Fibroblast of skin of right quadriceps (primary cell): ENCODE measurements at regions not wholly inside any gene's neighbourhood (a gene's known extent, or its start where the extent isn't known, plus 50 kb on each side); places are given as distances from the start of the nearest gene placed in this dataset.

Source experiments
- DNase-seq: peaks from one replicate; pipeline ENCODE4 v3.0.0-alpha.2; 2013

DNA sequence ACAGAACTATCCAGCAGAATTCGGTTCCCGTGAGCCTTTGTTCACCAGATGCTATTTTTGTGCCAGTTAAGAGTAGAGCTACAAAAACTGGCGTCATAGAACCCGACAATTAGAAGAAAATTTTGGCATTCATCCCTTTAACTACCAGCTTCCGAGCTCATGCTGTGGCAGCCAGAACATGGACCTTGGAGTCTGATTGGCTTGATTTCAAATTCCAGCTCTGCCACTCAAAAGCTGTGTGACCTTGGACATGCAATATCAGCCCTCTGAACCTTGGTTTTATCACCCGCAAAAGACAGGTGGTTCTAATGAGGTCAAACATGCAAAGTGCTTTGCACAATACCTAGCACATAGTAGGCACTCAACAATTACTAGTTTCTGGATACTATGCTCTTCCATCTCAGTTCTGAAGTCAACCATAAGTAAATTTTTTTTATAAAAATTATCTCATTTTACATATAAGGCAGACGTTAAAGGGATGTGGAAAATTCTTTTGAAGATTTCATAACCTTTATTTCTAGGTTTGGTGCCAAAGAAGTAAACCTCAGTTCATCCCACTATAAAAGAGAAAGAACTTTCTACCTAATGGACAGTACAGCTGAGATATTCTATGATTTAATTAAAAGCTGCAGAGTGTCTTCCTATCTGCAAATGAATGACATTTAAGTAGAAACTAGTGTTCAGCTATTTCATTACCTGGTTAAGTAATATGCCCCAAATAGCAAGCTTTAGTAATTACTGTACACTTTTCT is 331.5 kb downstream of the HAPSTR1 start:
- no peak for DNase-seq

DNA sequence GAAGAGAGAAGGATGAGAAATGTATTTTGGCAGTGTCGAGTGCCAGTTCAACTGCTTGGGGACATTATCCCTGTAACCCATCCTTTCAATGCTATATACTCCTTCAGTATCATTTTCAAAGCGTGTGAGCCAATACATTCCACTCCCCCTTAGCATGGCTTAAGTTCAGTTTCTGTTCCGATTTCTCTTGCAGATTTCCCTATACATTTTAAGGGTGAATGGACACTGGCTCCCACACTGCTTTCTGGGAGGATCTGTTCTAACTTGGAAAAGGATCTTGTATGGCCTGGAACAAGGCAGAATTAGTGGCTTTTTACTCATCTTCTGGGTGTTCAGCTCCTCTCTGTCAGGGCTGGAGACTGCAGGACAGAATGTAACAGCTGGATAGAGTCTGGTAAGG is 333.8 kb downstream of the HAPSTR1 start:
- no peak for DNase-seq

DNA sequence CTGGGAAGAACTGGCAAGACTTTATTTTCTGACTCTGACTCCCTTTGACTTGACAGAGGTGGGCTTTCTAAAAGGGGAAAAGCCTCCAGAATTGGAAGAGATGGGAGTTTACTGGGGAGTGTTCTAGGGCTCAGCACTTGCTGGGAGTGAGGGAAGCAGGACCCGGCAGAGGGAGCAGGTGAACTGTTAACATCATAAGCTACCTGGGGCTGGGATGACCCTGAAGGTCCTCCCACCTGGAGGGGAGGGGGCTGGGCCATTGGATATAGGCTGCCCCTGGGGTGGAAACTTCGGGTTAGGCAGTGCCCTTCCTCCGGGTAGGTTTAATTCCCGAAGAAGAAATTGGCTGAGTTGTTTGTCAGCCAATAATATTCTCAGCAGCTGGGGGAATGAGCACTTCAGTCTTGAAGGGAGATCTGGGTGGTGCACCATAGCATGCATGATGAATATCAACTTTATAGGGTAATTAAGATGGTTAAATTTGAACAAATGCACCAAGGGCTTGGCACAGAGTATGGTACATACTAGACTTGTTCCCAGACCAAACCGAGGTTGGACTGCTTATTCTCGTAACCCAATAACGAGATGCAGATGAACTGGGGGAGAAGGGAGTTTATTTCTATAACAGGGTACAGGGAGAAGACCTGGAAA is 337.0 kb downstream of the HAPSTR1 start:
- DNase-seq = no peak

DNA sequence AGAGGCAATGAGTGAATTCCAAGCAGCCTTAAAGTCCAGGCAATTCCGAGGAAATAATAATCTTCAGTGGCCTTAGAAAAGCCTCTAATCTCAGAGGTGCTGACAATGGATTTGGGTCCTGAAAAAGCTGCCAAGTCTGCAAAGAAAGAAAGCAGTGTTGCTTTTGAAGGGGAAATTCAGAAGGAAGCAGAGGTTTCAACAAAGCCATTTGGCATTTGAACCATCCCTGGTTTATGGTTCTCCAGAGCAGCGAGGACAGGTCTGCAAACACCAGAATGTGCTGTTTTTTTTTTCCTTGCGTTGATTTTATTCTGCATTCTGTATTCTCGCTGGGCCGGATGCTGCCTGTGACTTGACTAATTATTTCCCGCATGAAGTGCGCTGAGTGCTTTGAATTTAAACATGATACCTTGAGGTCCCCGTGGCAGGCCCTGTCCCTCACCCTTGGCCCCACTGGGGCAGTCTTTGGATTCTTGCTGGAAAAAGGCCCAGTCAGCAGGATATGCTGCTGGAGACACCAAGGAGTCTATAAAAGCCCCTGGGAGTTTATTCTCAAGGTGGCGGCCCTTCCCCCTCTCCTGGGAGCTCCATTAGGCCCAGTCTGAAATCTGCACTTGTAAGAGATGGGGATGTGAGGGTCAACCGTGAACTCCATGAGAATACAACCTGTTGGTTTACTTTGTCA is 338.3 kb downstream of the HAPSTR1 start:
- DNase-seq = no peak

DNA sequence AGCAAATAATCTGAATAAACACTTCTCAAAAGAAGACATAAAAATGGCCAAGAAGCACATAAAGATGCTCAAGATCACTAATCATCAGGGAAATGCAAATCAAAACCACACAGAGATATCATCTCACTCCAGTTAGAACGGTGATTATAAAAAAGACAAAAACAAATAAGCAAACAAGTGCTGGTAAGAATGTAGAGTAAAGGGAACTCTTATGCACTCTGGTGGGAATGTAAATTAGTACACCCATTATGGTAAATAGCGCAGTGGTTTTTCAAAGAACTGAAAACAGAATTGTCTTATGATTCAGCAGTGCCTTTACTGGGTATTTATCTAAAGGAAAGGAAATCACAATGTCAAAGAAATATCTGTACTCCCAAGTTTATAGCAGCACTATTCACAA is 343.2 kb downstream of the HAPSTR1 start:
- DNase-seq = no peak

DNA sequence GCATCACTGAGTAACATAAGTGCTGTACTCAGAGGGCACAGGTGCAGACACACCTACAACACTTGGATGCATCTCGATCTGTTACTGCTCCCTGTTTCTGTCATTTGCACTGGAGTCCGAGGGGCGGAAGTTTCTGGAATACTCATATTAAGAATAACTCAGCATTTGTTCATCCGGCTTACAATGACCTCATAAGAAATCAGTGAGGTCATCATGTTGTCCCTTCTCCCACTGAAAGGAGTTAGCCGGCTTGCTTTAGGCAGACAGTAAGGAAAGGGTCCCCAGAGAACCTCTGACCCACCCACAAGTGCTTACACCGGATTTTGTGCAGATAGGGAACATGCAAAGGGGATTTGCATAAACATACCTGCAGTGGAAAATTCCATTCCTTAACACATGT is 344.7 kb downstream of the HAPSTR1 start:
- DNase-seq = no peak

DNA sequence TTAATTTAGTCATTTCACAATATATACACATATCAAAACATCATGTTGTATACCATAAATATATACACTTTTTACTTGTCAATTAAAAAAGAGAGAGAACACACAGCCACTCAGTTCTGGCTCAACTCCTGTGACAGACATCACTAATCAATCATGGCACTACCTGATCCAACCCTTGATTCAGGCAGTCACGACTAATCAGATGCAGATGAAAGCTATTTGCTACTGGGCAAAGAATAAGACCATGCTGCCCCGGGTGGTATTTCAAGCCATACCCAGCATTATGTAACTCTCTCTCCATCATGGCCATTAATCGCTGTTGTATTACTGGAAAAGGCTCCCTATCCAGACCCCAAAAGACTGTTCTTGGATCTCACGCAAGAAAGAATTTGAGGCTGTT is 345.7 kb downstream of the HAPSTR1 start:
- no peak for DNase-seq

DNA sequence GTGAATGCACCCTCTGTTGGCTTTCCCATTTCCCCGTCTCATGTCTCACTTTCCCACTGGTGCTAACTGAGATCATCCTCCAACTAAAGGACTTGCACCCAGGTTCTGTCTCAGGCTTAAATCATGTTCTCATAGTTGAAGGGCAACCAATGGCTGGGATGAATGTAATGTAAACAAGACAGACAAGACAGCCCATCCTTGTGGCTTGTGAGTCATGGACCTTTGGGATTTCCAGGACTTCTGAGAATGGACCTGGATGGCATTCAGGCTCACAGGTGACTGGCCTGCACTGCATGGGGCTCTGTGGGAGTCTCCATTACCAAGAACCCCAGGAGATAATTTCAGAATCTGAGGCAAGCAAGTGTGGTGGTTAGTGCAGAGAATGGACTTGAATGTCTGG is 347.5 kb downstream of the HAPSTR1 start:
- no peak for DNase-seq

DNA sequence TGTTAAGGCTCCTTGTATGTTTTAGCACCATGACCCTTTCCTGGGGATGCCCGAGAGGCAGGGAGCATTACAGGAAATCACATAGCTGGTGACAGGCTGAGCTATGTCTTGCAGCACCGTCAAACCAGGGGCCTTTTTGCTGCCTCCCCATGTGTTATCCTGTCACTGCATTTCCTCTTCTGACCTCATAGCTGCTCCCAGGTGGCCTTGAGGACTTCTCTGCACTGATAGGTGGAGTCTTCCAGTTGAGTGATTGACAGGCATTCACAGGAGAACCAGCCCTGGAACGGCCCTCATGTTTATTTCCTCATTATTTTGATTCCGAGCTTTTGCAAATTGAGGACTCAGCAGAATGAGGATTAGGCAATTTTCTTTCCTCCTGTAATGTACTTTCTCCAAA is 349.6 kb downstream of the HAPSTR1 start:
- no peak for DNase-seq

DNA sequence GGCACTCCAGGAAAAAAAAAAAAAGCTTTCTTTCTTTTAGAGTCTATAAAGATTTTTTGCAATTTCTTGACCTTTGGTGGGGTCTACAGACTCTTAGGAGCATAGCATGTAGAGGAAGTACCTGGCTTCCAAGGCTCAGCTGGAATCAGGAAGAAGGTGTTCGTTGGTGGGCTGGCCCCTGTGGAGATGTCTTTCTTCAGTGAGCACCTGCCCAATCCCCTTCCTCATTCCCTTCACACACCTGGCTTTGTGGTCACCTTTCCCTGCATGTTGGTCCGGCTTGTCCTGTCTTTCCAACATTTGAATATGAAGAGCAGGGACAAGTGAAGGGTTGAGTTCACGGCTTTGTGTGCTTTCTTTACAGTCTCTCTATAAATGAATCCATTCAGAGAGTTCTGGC is 352.4 kb downstream of the HAPSTR1 start:
- no peak for DNase-seq

DNA sequence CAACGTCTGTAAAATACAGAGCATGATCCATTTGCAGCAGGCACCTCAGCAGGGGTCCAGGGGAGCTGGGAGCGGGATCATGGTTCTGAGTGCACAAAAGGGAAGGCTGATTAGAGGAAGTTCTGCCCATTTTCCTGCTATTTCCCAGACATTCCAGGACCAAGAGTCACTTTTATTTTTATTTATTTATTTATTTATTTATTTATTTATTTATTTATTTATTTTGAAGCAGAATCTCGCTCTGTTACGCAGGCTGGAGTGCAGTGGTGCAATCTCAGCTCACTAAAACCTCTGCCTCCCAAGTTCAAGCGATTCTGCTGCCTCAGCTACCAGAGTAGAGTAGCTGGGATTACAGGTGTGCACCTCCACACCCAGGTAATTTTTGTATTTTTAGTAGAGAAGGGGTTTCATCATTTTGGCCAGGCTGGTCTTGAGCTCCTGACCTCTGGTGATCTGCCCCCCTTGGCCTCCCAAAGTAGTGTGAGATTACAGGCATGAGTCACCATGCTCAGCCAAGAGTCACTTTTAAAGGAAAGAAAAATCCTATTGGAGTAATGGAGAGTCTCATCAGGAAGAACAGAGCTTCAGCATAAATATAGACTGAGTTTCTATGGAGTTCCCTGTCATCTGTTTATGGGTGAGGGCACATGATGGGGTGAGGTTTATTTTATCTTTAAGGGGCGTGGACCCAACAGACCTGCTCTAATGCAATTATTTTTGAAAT is 355.2 kb downstream of the HAPSTR1 start:
- DNase-seq = no peak

DNA sequence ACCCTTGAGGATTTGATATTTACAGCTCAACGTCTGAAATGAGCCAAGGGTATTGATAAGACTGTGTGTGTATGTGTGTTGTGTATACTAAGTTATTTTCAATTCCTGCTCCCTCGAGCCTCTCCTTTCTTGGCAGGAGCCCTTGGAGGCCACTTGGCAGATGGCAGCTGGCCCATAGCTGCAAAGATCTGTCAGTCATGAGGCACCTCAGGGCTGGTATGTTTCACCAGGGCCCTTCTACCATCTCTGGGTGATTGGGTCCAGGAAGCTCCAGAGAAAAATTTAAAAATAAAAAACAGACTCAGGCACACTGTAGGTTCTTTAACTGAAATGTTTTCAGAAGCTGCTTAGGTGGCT is 355.7 kb downstream of the HAPSTR1 start:
- no peak for DNase-seq

DNA sequence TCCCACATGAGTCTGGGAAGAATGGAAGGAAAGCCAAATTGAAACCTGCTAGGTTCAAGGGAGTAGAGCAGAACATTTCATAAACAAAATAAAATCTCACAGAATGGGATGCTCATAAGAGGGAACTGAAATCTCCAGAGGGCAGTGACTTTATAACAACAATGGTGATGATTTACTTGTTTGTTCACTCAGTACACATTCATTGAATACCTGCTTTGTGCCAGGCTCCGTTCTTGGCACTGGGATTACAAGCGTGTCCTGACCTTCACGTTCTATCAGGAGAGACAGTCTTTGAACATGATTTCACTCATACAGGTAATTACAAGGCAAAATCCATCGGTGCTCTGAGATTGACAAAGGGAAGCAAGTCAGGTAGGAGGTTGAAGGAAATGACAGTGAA is 356.3 kb downstream of the HAPSTR1 start:
- no peak for DNase-seq

DNA sequence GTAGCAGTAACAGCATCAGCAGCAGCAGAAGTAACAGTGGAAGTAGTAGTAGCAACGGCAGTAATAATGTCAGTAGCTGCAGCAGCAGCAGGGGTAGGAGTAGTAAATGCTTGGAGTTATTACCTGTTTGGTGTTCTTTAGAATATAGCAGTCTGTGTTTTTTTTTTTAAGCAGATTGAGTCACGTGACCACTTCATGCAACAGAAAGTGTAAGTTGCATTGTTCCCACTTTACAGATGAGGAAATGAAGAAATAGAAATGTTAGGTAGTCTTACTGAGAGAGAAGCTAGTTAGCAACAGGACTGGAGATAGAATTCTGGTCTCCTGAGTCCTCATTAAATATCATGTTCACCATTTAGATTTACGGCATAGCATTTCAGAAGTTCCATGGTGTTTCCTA is 358.2 kb downstream of the HAPSTR1 start:
- DNase-seq = no peak

DNA sequence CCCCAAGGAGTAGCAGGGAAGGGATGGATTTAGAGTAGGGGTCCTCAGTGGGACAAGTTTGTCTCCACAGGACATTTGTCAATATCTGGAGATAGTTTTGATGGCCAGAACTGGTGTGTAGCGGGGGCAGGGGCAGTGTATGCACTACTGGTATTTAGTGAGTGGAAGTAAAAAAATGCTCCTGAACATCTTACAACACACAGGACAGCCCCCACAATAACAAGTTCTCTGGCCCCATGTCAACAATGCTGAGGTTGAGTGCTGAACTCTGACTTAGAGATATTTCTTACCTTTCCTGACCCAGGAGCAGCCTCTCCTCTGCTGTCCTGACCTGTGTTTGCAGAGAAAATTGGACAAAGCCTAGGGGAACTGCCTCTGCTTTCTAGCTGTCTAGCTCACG is 365.8 kb downstream of the HAPSTR1 start:
- DNase-seq = no peak

DNA sequence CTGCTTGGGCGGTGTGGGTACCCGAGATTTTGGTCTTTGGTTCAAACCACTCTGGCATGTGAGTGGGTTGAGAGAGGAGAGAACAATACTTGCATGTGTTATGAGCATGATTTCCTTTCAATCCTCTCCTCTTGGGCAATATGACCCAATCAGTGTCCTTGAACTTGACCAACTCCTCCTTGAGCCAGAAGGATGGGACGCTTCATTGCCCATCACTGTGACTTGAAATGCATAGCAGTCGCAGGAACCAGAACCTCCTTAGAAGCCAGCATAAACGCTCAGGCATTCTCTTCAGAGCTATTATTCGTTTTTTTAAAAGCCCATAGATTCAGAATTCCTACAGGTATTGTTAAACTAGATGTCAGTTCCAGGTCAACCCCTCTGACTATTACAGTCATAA is 367.4 kb downstream of the HAPSTR1 start:
- no peak for DNase-seq

DNA sequence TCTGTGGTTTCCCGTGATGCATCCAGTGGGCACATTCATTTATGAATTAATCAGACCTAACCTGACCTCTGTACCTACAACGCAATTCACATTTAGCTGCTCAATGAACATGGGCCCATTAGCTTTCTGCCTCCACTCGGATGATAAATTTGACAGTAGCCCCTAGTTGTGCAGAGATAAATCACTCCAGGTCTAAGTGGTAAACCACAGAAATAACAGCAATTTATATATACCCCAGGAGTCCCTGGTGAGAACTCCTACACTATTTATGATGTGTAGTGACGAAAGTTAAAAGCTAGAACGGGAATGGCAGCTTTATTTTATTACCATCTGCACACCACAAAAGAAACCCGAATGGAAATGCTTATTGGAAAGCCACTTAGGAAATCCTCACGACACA is 371.5 kb downstream of the HAPSTR1 start:
- DNase-seq = no peak

DNA sequence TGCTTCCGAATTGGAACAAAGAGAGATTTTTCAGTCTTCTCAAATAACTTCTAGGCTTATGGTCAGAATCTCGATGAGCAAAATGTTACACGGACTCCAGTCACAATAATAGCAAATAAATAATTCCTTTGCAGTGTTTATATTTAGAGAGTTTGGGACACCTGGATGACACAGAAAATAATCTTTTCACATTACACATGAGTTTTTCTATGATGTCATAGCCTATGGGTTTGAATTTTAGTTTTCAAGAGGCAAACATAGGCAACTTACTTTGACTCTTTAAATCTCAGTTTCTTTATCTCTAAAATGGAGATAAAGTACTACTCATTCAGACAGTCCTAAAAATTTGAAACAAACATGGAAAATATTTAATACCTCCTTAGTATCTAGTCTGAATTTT is 372.0 kb downstream of the HAPSTR1 start:
- no peak for DNase-seq

DNA sequence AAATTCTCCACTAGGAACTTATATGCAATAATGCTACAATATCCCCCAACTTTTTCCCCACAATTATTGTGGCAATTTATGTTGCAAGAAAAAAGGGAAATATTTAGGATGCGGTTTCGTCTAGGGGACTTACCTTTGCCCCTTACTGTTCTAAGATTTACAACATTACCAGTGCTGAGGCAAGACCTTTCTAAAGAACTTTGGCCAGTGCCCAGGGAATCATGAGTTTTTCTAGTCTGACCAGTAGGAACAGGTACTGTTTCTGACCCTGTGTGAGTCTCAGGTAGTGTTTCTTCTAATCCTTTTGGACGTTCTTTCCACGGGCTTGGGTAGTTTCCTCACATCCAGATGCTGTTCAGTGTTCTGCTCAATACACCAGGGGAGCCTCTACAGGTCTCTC is 373.7 kb downstream of the HAPSTR1 start:
- DNase-seq = no peak

DNA sequence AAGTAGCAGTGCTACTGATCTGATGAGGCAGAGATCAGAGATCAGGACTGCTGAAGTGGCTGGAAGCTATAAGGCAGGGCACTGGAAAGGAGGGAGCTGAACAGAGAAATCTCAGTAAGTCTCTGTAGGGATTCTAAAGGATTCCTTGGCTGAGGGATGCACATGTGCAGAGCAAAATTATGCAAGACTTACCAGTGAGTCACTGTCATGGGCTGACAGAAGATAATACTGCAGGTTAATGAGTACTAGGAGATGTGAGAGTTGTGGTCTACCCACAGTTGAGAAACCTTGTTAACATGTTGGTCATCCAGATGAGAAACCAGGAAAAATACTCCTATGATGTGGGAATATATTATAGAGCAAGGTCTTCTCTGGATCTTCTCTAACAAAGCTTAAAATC is 378.1 kb downstream of the HAPSTR1 start:
- DNase-seq = peak; percentile 32

DNA sequence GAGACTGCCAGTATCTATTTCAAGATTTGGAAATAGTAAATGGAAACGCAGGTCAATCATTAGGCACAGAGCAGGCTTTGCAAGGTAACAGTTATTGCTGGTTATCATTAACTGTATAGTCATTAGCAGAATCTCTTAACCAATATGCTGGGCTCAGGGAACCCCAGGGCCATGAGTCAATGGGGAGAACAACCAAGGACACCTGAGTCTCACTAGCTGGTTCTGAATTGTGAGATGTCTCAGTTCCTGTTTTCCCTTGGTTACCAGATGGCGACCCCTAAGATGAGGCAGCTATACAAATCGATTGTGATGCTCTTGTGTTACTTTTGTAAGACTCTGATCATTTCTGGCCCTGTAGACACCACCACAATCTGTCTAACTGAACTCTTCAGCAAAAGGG is 385.3 kb downstream of the HAPSTR1 start:
- no peak for DNase-seq

DNA sequence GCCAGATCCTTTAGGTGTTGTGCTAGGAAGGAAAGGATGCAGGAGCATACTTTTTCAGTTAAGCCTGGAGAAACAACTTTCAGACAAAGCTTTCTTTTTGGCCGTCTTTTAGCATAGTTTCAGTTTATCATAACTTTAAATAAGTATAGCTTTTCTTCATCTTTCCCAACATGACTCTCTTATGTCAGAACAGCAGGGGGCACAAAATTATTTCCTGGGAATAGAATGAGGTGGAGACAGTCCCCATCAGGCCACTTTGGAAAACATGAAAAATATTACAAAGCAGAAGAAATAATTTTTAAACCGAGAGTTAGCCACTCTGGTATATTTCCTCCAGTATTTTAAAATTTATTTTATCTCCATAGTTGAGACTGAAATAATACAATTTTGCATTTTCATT is 387.6 kb downstream of the HAPSTR1 start:
- no peak for DNase-seq

DNA sequence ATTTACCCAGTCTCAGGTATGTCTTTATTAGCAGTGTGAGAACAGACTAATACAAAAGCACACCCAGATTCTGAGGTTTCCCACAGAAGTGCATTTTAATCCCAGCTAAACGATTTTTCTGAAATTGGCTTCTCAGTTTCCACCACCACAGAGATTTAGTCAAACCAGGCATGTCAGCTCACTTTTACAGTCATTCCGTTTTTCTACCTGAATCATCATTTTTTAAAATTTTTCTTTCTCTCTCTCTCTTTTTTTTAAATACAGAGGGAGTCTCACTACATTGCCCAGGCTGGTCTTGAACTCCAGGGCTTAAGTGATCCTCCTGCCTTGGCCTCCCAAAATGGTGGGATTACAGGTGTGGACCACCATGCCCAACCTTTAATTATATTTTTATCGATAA is 389.1 kb downstream of the HAPSTR1 start:
- DNase-seq = no peak
